ENCODE measurements at regions not wholly inside any gene's neighbourhood (a gene's known extent, or its start where the extent isn't known, plus 50 kb on each side); places are given as distances from the start of the nearest gene placed in this dataset.

DNA sequence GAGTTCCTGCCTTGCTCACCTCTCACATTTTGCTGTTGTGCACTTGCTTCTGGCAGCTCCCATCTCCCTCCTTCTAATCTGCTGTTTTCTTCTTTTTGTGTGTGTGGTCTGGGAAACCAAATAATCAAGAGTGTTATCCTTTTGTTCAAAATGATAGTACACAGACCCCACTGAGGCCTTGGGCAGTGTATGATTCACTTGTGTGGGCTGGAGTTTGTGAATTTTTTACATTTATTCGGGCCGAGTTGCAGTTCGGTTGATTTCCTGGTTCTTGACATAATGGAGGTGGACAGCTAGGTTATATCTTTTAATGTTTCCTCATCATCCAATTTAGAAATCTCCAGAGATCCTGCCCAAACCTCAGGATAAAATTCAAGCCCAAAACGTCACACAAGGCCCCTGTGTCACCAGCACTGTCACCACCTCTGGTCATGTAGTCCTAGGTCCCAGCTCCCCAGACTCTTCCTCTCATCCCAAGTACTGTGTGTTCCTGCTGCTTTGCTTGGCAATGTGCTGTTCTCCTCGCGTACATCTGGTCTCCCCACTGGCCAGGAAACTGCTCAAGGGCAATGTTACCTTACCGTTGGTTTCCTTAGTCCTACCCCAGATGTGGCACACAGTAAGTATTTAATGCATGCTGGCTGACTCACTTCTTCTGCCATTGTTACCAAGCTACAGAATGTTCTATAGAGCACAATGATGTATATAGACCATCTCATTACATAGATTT lies 55.7 kb upstream of the PHACTR2 start:
- no peaks in the 10 kb centered on the region for H3K27me3 Mint-ChIP-seq
- H3K9me3 Mint-ChIP-seq (ENCODE audit: low read depth), result no peaks in the 10 kb centered on the region
- H3K4me1 Mint-ChIP-seq, result peaks cover 3% of the 10 kb centered on the region
- no peaks in the 10 kb centered on the region for H3K36me3 Mint-ChIP-seq
- DNase-seq, result no peak
- ATAC-seq, result no peak
- no peak overlapping the region for H3K4me3 Mint-ChIP-seq
- no peak overlapping the region for H3K27ac Mint-ChIP-seq
- CTCF ChIA-PET, result no interaction called here

DNA sequence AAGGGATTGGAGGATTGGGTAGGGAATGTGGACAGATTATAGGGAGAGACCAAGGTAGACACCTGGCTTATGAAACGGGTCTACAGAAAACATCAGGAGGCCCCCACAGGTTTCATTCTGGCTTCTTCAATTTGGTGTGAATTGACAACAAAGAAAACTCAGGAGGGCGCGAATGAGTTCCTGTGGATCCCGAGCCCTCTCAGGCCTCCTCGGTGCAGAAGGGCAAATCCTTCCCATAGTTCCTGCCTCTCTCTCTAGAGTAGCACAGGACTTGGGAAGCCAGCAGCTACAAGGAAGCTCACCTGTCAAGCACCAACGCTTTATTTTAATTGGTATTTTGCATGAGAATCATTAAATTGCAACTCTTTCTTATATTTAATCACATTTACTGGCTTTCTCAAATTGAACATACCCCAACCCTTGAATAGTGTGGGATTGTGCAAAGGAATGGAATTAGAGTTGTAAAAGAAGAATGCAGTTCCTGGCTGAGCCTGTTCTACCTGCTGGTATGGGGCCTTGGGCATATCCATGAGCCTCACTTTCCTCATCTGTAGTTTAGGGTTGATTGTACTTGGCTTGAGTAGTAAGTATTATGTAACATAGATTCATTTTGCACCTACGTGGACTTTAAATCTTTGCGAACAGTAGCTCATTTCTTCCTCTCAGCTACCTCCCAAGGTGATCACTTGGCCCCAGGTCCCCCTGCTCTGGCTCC lies 56.4 kb upstream of the PHACTR2 start:
- H3K9me3 Mint-ChIP-seq (ENCODE audit: low read depth), result no peaks in the 10 kb centered on the region
- peaks cover under 1% of the 10 kb centered on the region for H3K36me3 Mint-ChIP-seq
- ATAC-seq (no peak), DNase-seq (no peak)
- H3K4me3 Mint-ChIP-seq, result no peak overlapping the region
- no peaks in the 10 kb centered on the region for H3K27me3 Mint-ChIP-seq
- H3K4me1 Mint-ChIP-seq, result peaks cover 5% of the 10 kb centered on the region
- CTCF ChIA-PET, result no interaction called here
- H3K27ac Mint-ChIP-seq, result no peak overlapping the region

- H3K9me3 Mint-ChIP-seq (ENCODE audit: low read depth), result no peaks in the 10 kb centered on the region
- H3K36me3 Mint-ChIP-seq, result peaks cover 1% of the 10 kb centered on the region
- no peak overlapping the region for H3K4me3 Mint-ChIP-seq
- DNase-seq (no peak), ATAC-seq (no peak)
- peaks cover 5% of the 10 kb centered on the region for H3K4me1 Mint-ChIP-seq
- H3K27me3 Mint-ChIP-seq, result no peaks in the 10 kb centered on the region
- CTCF ChIA-PET, result interaction anchor here (0.7 kb wide), 1 partner anchor 969 kb away, joined by 3 read pairs; no protein-coding TSS in a partner anchor
- no peak overlapping the region for H3K27ac Mint-ChIP-seq
Measured at GRCh38 chr6:143620447-143620846, 57.3 kb upstream of the PHACTR2 start.

DNA sequence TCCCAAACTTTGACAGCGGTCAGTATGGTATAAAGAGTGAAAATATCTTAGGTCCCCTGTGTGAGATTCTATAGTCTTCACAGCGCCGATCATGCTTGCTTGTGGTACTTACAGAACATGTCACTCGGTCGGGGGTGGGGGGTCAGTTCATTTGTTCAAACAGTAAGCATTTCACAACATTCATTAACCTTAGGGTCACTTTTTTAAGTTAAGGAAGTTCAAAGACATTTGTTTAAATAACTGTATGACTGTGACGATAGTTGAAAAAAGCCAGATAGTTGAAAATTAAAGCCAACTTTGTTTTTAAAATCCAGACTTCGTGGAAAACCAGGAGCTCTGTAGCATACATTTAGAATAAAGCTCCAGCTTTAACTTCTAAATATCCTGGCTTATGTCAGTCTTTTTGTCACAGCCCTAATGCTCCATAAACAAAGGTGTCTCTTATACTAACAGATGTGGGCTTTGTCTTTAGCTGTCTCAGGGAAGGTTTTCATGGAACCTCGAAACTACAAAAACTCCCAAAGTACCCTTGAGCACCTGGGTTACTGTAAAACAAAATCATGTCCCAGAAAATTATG lies 57.9 kb upstream of the PHACTR2 start:
- no peak for ATAC-seq
- Mint-ChIP-seq H3K4me1 (peaks cover 8% of the 10 kb centered on the region), H3K9me3 (ENCODE audit: low read depth) (no peaks in the 10 kb centered on the region), H3K36me3 (peaks cover 1% of the 10 kb centered on the region), H3K4me3 (no peak overlapping the region), H3K27ac (no peak overlapping the region), H3K27me3 (no peaks in the 10 kb centered on the region)
- DNase-seq, result no peak
- CTCF ChIA-PET, result interaction anchor here (0.7 kb wide), 1 partner anchor 969 kb away, joined by 3 read pairs; no protein-coding TSS in a partner anchor

DNA sequence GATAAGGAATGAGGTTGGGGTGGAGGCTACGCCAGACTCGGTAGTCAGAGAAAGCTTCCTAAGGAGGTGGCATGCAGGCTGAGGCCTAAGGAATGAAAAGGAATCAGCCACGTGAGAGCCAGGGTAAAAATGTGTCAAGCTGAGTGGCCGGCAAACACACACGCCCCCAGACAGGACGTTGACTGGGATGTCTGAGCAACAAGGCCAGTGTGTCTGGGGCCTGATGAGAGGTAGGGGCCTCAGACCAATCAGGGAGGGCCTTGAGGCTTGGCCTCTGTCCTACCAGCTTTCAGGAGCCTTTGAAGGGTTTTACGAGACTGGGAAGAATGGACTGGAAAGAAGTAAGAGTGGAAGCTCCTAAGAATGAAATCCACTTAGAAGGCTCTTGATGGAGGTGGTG lies 61.0 kb upstream of the PHACTR2 start:
- H3K4me1 Mint-ChIP-seq, result peaks cover 14% of the 10 kb centered on the region
- H3K36me3 Mint-ChIP-seq, result peaks cover 4% of the 10 kb centered on the region
- no peak for DNase-seq
- H3K27me3 Mint-ChIP-seq, result no peaks in the 10 kb centered on the region
- no peaks in the 10 kb centered on the region for H3K9me3 Mint-ChIP-seq (ENCODE audit: low read depth)
- CTCF ChIA-PET, result no interaction called here
- H3K4me3 Mint-ChIP-seq, result no peak overlapping the region
- no peak for ATAC-seq
- H3K27ac Mint-ChIP-seq, result no peak overlapping the region

- no peak overlapping the region for H3K27ac Mint-ChIP-seq
- H3K4me1 Mint-ChIP-seq, result peaks cover 16% of the 10 kb centered on the region
- CTCF ChIA-PET, result interaction anchor here (0.5 kb wide), 1 partner anchor 188 kb away, joined by 3 read pairs; no protein-coding TSS in a partner anchor
Measured at GRCh38 chr6:143615785-143616184, 62.0 kb upstream of the PHACTR2 start.

DNA sequence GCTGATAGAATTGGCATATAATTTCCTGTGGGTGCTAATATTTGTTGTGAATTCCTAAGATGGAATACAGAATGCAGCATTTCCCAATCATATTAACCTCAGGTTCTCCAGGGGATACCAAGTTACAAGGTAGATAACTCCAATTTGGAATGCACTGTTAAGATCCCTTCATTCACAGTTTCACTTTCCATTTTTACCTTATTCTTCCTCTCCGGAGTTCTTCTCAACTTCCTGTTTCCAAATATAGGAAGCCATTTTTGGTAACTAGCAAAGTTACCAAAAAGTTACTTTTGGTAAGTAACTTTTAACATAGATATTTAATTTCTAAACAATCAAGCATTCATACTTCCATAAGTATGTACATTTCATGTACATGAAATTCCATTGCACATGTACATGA lies 63.5 kb upstream of the PHACTR2 start:
- H3K4me1 Mint-ChIP-seq, result peaks cover 16% of the 10 kb centered on the region
- no peak for ATAC-seq
- H3K27me3 Mint-ChIP-seq, result no peaks in the 10 kb centered on the region
- peaks cover 4% of the 10 kb centered on the region for H3K36me3 Mint-ChIP-seq
- no peak for DNase-seq
- CTCF ChIA-PET, result interaction anchor here (1.2 kb wide), 1 partner anchor 39 kb away, joined by 3 read pairs; no protein-coding TSS in a partner anchor
- peak overlapping the region; percentile 16 for H3K27ac Mint-ChIP-seq
- no peak overlapping the region for H3K4me3 Mint-ChIP-seq
- H3K9me3 Mint-ChIP-seq (ENCODE audit: low read depth), result no peaks in the 10 kb centered on the region

More at GRCh38 chr6:143615785-143616184, 62.0 kb upstream of the PHACTR2 start:
- H3K4me3 Mint-ChIP-seq, result no peak overlapping the region
- DNase-seq, result no peak
- no peaks in the 10 kb centered on the region for H3K9me3 Mint-ChIP-seq (ENCODE audit: low read depth)
- ATAC-seq, result no peak
- peaks cover 4% of the 10 kb centered on the region for H3K36me3 Mint-ChIP-seq
- no peaks in the 10 kb centered on the region for H3K27me3 Mint-ChIP-seq

GRCh38 chr6:143613749-143614148 lies 64.0 kb upstream of the PHACTR2 start:
- Mint-ChIP-seq H3K4me3 (no peak overlapping the region), H3K36me3 (peaks cover 4% of the 10 kb centered on the region), H3K9me3 (ENCODE audit: low read depth) (no peaks in the 10 kb centered on the region), H3K27ac (no peak overlapping the region), H3K4me1 (peaks cover 16% of the 10 kb centered on the region), H3K27me3 (no peaks in the 10 kb centered on the region)
- CTCF ChIA-PET, result no interaction called here
- ATAC-seq (no peak), DNase-seq (no peak)

DNA sequence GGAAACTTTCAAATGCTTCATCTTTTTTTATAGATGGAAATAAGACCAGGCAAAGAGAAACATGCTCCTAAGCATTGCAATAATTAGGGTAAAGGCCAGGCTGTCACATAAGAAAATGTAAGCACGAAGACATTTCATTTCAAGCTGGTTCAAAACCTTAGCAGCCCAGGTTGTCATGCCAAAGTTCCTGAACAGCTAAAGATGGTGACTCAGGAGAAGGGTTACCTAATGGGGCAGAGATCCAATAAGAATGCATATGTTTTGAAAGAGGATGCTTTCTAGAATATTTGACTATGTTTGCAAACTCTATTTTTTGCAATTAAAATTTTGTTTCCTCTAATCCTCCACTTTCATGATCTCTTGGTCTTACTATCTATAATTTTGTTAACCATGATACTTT lies 65.6 kb upstream of the PHACTR2 start:
- H3K9me3 Mint-ChIP-seq (ENCODE audit: low read depth), result no peaks in the 10 kb centered on the region

DNA sequence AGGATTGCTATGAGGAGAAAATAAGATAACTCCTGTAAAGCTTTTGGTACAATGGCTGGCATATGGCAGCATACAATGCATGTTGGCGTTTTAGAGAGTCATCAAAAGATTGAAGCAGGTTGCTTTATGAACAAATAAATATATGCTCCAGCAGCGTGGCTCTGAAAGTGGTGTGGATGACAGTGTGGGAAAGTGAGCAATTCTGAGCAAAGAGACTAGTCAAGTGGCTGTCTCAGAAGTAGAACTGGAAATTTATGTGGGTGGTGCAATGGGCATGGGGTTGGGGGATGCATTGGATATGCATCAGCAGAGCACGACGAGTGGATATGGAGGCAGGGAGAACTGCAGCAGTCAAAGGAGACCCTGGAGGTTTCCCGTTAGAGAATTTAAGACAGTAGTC lies 66.2 kb upstream of the PHACTR2 start:
- DNase-seq (no peak), ATAC-seq (no peak)
- H3K4me3 Mint-ChIP-seq, result no peak overlapping the region
- H3K9me3 Mint-ChIP-seq (ENCODE audit: low read depth), result no peaks in the 10 kb centered on the region
- H3K36me3 Mint-ChIP-seq, result peaks cover 4% of the 10 kb centered on the region
- CTCF ChIA-PET, result no interaction called here
- H3K27me3 Mint-ChIP-seq, result no peaks in the 10 kb centered on the region
- H3K27ac Mint-ChIP-seq, result no peak overlapping the region
- H3K4me1 Mint-ChIP-seq, result peaks cover 16% of the 10 kb centered on the region

More for the DNA sequence above, 65.6 kb upstream of the PHACTR2 start:
- CTCF ChIA-PET, result no interaction called here
- ATAC-seq (no peak), DNase-seq (no peak)
- Mint-ChIP-seq H3K27me3 (no peaks in the 10 kb centered on the region), H3K27ac (no peak overlapping the region), H3K4me3 (no peak overlapping the region), H3K36me3 (peaks cover 4% of the 10 kb centered on the region), H3K4me1 (peaks cover 16% of the 10 kb centered on the region)

GRCh38 chr6:143609972-143610371 lies 67.8 kb upstream of the PHACTR2 start:
- H3K36me3 Mint-ChIP-seq, result peaks cover 2% of the 10 kb centered on the region
- H3K27me3 Mint-ChIP-seq, result no peaks in the 10 kb centered on the region
- H3K27ac Mint-ChIP-seq, result no peak overlapping the region
- CTCF ChIA-PET, result no interaction called here
- H3K4me3 Mint-ChIP-seq, result no peak overlapping the region
- no peak for DNase-seq
- no peak for ATAC-seq
- peaks cover 8% of the 10 kb centered on the region for H3K4me1 Mint-ChIP-seq
- no peaks in the 10 kb centered on the region for H3K9me3 Mint-ChIP-seq (ENCODE audit: low read depth)

GRCh38 chr6:143609501-143609900 lies 68.3 kb upstream of the PHACTR2 start:
- DNase-seq, result no peak
- CTCF ChIA-PET, result no interaction called here
- Mint-ChIP-seq H3K27ac (no peak overlapping the region), H3K9me3 (ENCODE audit: low read depth) (no peaks in the 10 kb centered on the region), H3K27me3 (no peaks in the 10 kb centered on the region), H3K4me1 (peaks cover 5% of the 10 kb centered on the region), H3K4me3 (no peak overlapping the region), H3K36me3 (no peaks in the 10 kb centered on the region)
- ATAC-seq, result no peak

DNA sequence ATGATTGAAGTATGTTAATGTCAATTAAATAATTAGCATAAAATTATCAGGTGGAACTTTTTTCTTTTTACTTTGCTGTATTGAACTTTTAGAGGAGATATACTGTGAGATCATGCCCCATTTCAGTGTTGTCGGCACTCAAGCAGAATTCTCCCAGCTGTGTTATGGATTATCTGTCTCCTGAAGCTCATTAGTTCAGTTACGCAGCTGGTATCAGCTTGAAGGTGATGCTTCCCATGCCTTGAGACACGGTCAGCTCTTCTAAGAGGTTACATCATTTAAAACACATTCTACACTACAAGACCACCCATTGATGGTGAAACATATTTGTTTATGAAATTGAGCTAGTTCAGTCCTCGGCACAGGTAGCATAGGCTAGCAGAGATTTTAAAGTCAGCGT lies 68.9 kb upstream of the PHACTR2 start:
- H3K4me3 Mint-ChIP-seq, result no peak overlapping the region
- peaks cover 2% of the 10 kb centered on the region for H3K4me1 Mint-ChIP-seq
- H3K27ac Mint-ChIP-seq, result no peak overlapping the region
- no peaks in the 10 kb centered on the region for H3K36me3 Mint-ChIP-seq
- ATAC-seq (no peak), DNase-seq (no peak)
- no peaks in the 10 kb centered on the region for H3K9me3 Mint-ChIP-seq (ENCODE audit: low read depth)
- CTCF ChIA-PET, result no interaction called here
- no peaks in the 10 kb centered on the region for H3K27me3 Mint-ChIP-seq

GRCh38 chr6:143607974-143608373 lies 69.8 kb upstream of the PHACTR2 start:
- CTCF ChIA-PET, result no interaction called here
- Mint-ChIP-seq H3K9me3 (ENCODE audit: low read depth) (no peaks in the 10 kb centered on the region), H3K27ac (no peak overlapping the region), H3K4me3 (no peak overlapping the region), H3K36me3 (no peaks in the 10 kb centered on the region), H3K4me1 (peaks cover 2% of the 10 kb centered on the region), H3K27me3 (no peaks in the 10 kb centered on the region)
- ATAC-seq (no peak), DNase-seq (no peak)
